Skeletal muscle satellite cell (primary cell): ENCODE measurements at regions not wholly inside any gene's neighbourhood (a gene's known extent, or its start where the extent isn't known, plus 50 kb on each side); places are given as distances from the start of the nearest gene placed in this dataset.
"Not testable (repeated sequence)": the region's sequence is repeated elsewhere in the genome, so short reads cannot be mapped to it uniquely, and the experiment has no call there.

Experiments
- H3K27me3 ChIP-seq: 2 replicates; pipeline ENCODE4 v1.7.0; 2013; ENCODE audit warnings: low read length; ENCODE audit not compliant: control insufficient read depth, insufficient read depth
- H3K36me3 ChIP-seq: 2 replicates; pipeline ENCODE4 v1.7.0; 2013; ENCODE audit warnings: mild to moderate bottlenecking, control low read depth, low read length; ENCODE audit not compliant: insufficient read depth
- H3K4me1 ChIP-seq: 2 replicates; pipeline ENCODE4 v1.7.0; 2013; ENCODE audit warnings: low read length; ENCODE audit not compliant: control insufficient read depth, insufficient read depth
- H3K4me2 ChIP-seq: 2 replicates; pipeline ENCODE4 v1.7.0; 2013; ENCODE audit warnings: mild to moderate bottlenecking, low read length
- H3K4me3 ChIP-seq: 2 replicates; pipeline ENCODE4 v1.7.0; 2013; ENCODE audit warnings: low read length
- H3K9ac ChIP-seq: 2 replicates; pipeline ENCODE4 v1.7.0; 2013; ENCODE audit warnings: mild to moderate bottlenecking, low read depth, low read length, moderate library complexity
- H3K9me3 ChIP-seq: replicated peaks from 2 replicates; pipeline ENCODE4 v1.7.0; 2013; ENCODE audit warnings: mild to moderate bottlenecking, control low read depth, low read length

GRCh38 chr4:30068234-30068633 is 651.9 kb upstream of the PCDH7 start:
- no peak overlapping the region for H3K4me2 ChIP-seq
- no peaks in the 10 kb centered on the region for H3K27me3 ChIP-seq
- no peak overlapping the region for H3K9ac ChIP-seq
- no peak overlapping the region for H3K4me3 ChIP-seq
- no peaks in the 10 kb centered on the region for H3K4me1 ChIP-seq
- H3K36me3 ChIP-seq: no peaks in the 10 kb centered on the region
- no peaks in the 10 kb centered on the region for H3K9me3 ChIP-seq

- Histone ChIP-seq H3K4me3 (no peak overlapping the region), H3K9me3 (no peaks in the 10 kb centered on the region)
Observed at GRCh38 chr4:30073011-30073710, 647.0 kb upstream of the PCDH7 start.

GRCh38 chr4:30092420-30093128 is 627.6 kb upstream of the PCDH7 start:
- not testable (repeated sequence) for H3K4me2 ChIP-seq, H3K27me3 ChIP-seq, H3K9ac ChIP-seq, H3K4me3 ChIP-seq, H3K4me1 ChIP-seq, H3K9me3 ChIP-seq, H3K36me3 ChIP-seq

More at GRCh38 chr4:30073011-30073710, 647.0 kb upstream of the PCDH7 start:
- no peaks in the 10 kb centered on the region for H3K36me3 ChIP-seq
- H3K27me3 ChIP-seq: no peaks in the 10 kb centered on the region
- no peak overlapping the region for H3K9ac ChIP-seq
- no peaks in the 10 kb centered on the region for H3K4me1 ChIP-seq
- H3K4me2 ChIP-seq: no peak overlapping the region

- Histone ChIP-seq H3K36me3 (no peaks in the 10 kb centered on the region), H3K27me3 (no peaks in the 10 kb centered on the region), H3K4me2 (no peak overlapping the region), H3K9me3 (no peaks in the 10 kb centered on the region), H3K4me1 (no peaks in the 10 kb centered on the region), H3K4me3 (no peak overlapping the region), H3K9ac (no peak overlapping the region)
Observed at GRCh38 chr4:30094887-30095286, 625.3 kb upstream of the PCDH7 start.

GRCh38 chr4:30103455-30103854 is 616.7 kb upstream of the PCDH7 start:
- no peaks in the 10 kb centered on the region for H3K36me3 ChIP-seq
- no peak overlapping the region for H3K9ac ChIP-seq
- H3K4me2 ChIP-seq: peak overlapping the region; percentile 50
- no peaks in the 10 kb centered on the region for H3K27me3 ChIP-seq
- no peaks in the 10 kb centered on the region for H3K9me3 ChIP-seq
- peaks cover 15% of the 10 kb centered on the region for H3K4me1 ChIP-seq
- H3K4me3 ChIP-seq: no peak overlapping the region

- no peaks in the 10 kb centered on the region for H3K4me1 ChIP-seq
Observed at GRCh38 chr4:30116401-30116800, 603.8 kb upstream of the PCDH7 start.

GRCh38 chr4:30117433-30117832 is 602.7 kb upstream of the PCDH7 start:
- Histone ChIP-seq H3K27me3 (no peaks in the 10 kb centered on the region), H3K4me3 (no peak overlapping the region), H3K36me3 (no peaks in the 10 kb centered on the region), H3K4me1 (no peaks in the 10 kb centered on the region), H3K9ac (no peak overlapping the region), H3K4me2 (no peak overlapping the region), H3K9me3 (no peaks in the 10 kb centered on the region)

More at GRCh38 chr4:30116401-30116800, 603.8 kb upstream of the PCDH7 start:
- H3K9ac ChIP-seq: no peak overlapping the region
- H3K4me2 ChIP-seq: no peak overlapping the region
- H3K36me3 ChIP-seq: no peaks in the 10 kb centered on the region
- H3K9me3 ChIP-seq: no peaks in the 10 kb centered on the region
- H3K27me3 ChIP-seq: no peaks in the 10 kb centered on the region
- H3K4me3 ChIP-seq: no peak overlapping the region

GRCh38 chr4:30122711-30123110 is 597.5 kb upstream of the PCDH7 start:
- Histone ChIP-seq H3K4me1 (no peaks in the 10 kb centered on the region), H3K9ac (no peak overlapping the region), H3K4me3 (no peak overlapping the region), H3K36me3 (no peaks in the 10 kb centered on the region), H3K4me2 (no peak overlapping the region), H3K27me3 (no peaks in the 10 kb centered on the region), H3K9me3 (no peaks in the 10 kb centered on the region)

GRCh38 chr4:30124621-30125020 is 595.5 kb upstream of the PCDH7 start:
- not testable (repeated sequence) for H3K27me3 ChIP-seq, H3K9ac ChIP-seq, H3K4me3 ChIP-seq, H3K36me3 ChIP-seq, H3K9me3 ChIP-seq, H3K4me2 ChIP-seq, H3K4me1 ChIP-seq

GRCh38 chr4:30125868-30126267 is 594.3 kb upstream of the PCDH7 start:
- H3K27me3 ChIP-seq: no peaks in the 10 kb centered on the region
- H3K4me3 ChIP-seq: no peak overlapping the region
- no peaks in the 10 kb centered on the region for H3K36me3 ChIP-seq
- H3K4me1 ChIP-seq: no peaks in the 10 kb centered on the region
- no peak overlapping the region for H3K9ac ChIP-seq
- H3K4me2 ChIP-seq: no peak overlapping the region
- H3K9me3 ChIP-seq: no peaks in the 10 kb centered on the region

- no peak overlapping the region for H3K4me2 ChIP-seq
- no peak overlapping the region for H3K4me3 ChIP-seq
- H3K9me3 ChIP-seq: no peaks in the 10 kb centered on the region
- no peaks in the 10 kb centered on the region for H3K36me3 ChIP-seq
- H3K4me1 ChIP-seq: no peaks in the 10 kb centered on the region
- no peak overlapping the region for H3K9ac ChIP-seq
- H3K27me3 ChIP-seq: no peaks in the 10 kb centered on the region
Observed at GRCh38 chr4:30126351-30126750, 593.8 kb upstream of the PCDH7 start.

GRCh38 chr4:30148828-30149227 is 571.3 kb upstream of the PCDH7 start:
- not testable (repeated sequence) for H3K4me3 ChIP-seq, H3K27me3 ChIP-seq, H3K4me2 ChIP-seq, H3K9me3 ChIP-seq, H3K36me3 ChIP-seq, H3K4me1 ChIP-seq, H3K9ac ChIP-seq
